ENCODE measurements at regions not wholly inside any gene's neighbourhood (a gene's known extent, or its start where the extent isn't known, plus 50 kb on each side); places are given as distances from the start of the nearest gene placed in this dataset.

DNA sequence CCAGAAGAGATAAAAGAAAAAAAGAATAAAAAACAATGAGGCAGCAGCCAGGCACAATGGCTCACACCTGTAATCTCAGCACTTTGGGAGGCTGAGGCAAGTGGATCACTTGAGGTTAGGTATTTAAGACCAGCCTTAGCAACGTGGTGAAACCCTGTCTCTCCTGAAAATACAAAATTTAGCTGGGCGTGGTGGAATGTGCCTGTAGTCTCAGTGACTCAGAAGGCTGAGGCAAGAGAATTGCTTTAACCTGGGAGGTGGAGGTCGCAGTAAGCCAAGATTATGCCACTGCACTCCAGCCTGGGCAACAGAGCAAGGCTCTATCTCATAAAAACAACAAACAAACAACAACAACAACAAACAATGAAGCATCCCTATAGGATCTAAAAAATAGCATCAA is 121.5 kb downstream of the HMHB1 start:
- Histone ChIP-seq H3K27me3 (ENCODE audit: control insufficient read depth, insufficient read depth, low read length) (peaks cover 4% of the 10 kb centered on the region), H3K36me3 (ENCODE audit: control insufficient read depth, insufficient read depth, low read length) (no peaks in the 10 kb centered on the region), H3K4me1 (ENCODE audit: control insufficient read depth, insufficient read depth, low read length) (no peaks in the 10 kb centered on the region), H3K9me3 (ENCODE audit: control insufficient read depth, insufficient read depth, low read length) (peaks cover 3% of the 10 kb centered on the region), H3K4me3 (ENCODE audit: low read length) (no peak overlapping the region), H3K27ac (ENCODE audit: low read length) (no peak overlapping the region)
- DNase-seq = no peak
- H3K4me3 Mint-ChIP-seq = no peak overlapping the region
- no peaks in the 10 kb centered on the region for H3K4me1 Mint-ChIP-seq
- intact Hi-C loops (cut with micrococcal nuclease) = no loop called here
- no peak for ATAC-seq
- no peak overlapping the region for H3K27ac Mint-ChIP-seq
- H3K27me3 Mint-ChIP-seq (ENCODE audit: low read depth in 2 of 2) = peaks cover 10 to 27% of the 10 kb centered on the region in 2 donors
- H3K9me3 Mint-ChIP-seq = peaks cover 4 to 9% of the 10 kb centered on the region in 2 donors
- TF ChIP-seq, protein P1, sequence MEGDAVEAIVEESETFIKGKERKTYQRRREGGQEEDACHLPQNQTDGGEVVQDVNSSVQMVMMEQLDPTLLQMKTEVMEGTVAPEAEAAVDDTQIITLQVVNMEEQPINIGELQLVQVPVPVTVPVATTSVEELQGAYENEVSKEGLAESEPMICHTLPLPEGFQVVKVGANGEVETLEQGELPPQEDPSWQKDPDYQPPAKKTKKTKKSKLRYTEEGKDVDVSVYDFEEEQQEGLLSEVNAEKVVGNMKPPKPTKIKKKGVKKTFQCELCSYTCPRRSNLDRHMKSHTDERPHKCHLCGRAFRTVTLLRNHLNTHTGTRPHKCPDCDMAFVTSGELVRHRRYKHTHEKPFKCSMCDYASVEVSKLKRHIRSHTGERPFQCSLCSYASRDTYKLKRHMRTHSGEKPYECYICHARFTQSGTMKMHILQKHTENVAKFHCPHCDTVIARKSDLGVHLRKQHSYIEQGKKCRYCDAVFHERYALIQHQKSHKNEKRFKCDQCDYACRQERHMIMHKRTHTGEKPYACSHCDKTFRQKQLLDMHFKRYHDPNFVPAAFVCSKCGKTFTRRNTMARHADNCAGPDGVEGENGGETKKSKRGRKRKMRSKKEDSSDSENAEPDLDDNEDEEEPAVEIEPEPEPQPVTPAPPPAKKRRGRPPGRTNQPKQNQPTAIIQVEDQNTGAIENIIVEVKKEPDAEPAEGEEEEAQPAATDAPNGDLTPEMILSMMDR (IDR thresholded peaks at IDR 0.05) = no peak
- H3K36me3 Mint-ChIP-seq = peaks cover 21% of the 10 kb centered on the region
- 53% methylated on average over 3 of the region's 3 CpGs for WGBS (ENCODE audit: insufficient coverage)

DNA sequence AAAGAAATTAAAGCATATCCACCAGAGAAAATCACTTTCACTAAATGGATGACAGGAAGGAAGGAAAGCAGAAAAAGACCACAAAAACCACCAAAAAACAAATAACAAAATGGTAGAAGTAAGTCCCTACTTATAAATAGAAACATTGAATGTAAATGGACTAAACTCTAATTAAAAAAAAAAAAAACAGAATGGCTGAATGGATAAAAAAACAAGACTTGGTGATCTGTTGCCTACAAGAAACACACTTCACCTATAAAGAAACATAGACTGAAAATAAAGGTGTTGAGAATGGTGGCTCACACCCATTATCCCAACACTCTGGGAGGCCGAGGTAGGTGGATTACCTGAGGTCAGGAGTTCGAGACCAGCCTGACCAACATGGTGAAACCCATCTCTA is 122.9 kb downstream of the HMHB1 start:
- H3K36me3 Mint-ChIP-seq = peaks cover 21% of the 10 kb centered on the region
- ATAC-seq = no peak

DNA sequence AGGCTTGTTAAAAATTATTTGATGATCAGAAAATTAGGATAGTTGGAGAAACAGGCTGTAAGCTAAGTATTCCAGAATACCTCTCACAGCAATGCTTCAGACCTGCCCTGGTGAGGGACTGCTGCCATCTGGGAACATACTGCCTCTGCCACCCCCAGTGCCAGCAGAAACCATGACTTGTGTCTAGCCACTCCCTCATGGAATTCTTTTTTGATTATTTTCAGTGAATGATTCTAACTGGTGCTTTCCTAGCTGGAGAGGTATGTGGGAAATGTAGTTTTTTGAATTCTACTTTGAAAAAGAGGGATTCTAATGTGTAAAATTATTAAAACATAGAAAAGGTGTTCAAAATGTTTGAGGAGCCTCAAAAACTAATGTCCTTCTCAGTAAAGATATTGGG is 126.3 kb downstream of the HMHB1 start:
- H3K4me3 Mint-ChIP-seq = no peak overlapping the region
- ATAC-seq = no peak
- intact Hi-C loops (cut with micrococcal nuclease) = no loop called here
- TF ChIP-seq, protein P1 (IDR thresholded peaks at IDR 0.05) = no peak
- DNase-seq = no peak
- H3K27me3 Mint-ChIP-seq (ENCODE audit: low read depth in 2 of 2) = peaks cover 13 to 17% of the 10 kb centered on the region in 2 donors
- H3K36me3 ChIP-seq (ENCODE audit: control insufficient read depth, insufficient read depth, low read length) = no peaks in the 10 kb centered on the region
- H3K4me1 ChIP-seq (ENCODE audit: control insufficient read depth, insufficient read depth, low read length) = no peaks in the 10 kb centered on the region
- peaks cover 4% of the 10 kb centered on the region for H3K27me3 ChIP-seq (ENCODE audit: control insufficient read depth, insufficient read depth, low read length)
- peaks cover 4 to 13% of the 10 kb centered on the region in 2 donors for H3K9me3 Mint-ChIP-seq
- H3K27ac Mint-ChIP-seq = no peak overlapping the region
- H3K4me3 ChIP-seq (ENCODE audit: low read length) = no peak overlapping the region
- H3K4me1 Mint-ChIP-seq = no peaks in the 10 kb centered on the region
- H3K27ac ChIP-seq (ENCODE audit: low read length) = no peak overlapping the region
- peaks cover 21% of the 10 kb centered on the region for H3K36me3 Mint-ChIP-seq
- H3K9me3 ChIP-seq (ENCODE audit: control insufficient read depth, insufficient read depth, low read length) = peaks cover 3% of the 10 kb centered on the region

More for the DNA sequence above, 122.9 kb downstream of the HMHB1 start:
- no peak for DNase-seq
- H3K4me3 ChIP-seq (ENCODE audit: low read length) = no peak overlapping the region
- H3K27ac ChIP-seq (ENCODE audit: low read length) = no peak overlapping the region
- intact Hi-C loops (cut with micrococcal nuclease) = no loop called here
- peaks cover 4% of the 10 kb centered on the region for H3K27me3 ChIP-seq (ENCODE audit: control insufficient read depth, insufficient read depth, low read length)
- H3K4me1 ChIP-seq (ENCODE audit: control insufficient read depth, insufficient read depth, low read length) = no peaks in the 10 kb centered on the region
- TF ChIP-seq, protein P1 (IDR thresholded peaks at IDR 0.05) = no peak
- Mint-ChIP-seq H3K27me3 (ENCODE audit: low read depth in 2 of 2) (peaks cover 10 to 27% of the 10 kb centered on the region in 2 donors), H3K4me1 (no peaks in the 10 kb centered on the region), H3K27ac (no peak overlapping the region), H3K9me3 (peaks cover 4 to 13% of the 10 kb centered on the region in 2 donors), H3K4me3 (no peak overlapping the region)
- H3K9me3 ChIP-seq (ENCODE audit: control insufficient read depth, insufficient read depth, low read length) = peaks cover 3% of the 10 kb centered on the region
- no peaks in the 10 kb centered on the region for H3K36me3 ChIP-seq (ENCODE audit: control insufficient read depth, insufficient read depth, low read length)
- 67% methylated on average over 2 of the region's 2 CpGs for WGBS (ENCODE audit: insufficient coverage)

DNA sequence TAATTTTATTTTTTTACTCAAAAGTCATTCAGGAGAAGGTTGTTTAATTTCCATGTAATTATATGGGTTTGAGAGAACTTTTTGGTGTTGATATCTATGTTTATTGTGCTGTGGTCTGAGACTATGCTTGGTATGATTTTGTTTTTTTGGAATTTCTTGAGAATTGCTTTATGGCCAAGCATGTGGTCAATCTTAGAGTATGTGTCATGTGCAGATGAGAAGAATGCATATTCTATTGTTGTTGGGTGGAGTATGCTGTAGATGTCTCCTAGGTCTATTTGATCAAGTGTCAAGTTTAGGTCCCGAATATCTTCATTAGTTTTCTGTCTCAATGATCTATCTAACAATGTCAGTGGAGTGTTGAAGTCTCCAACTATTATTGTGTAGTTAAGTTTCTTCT is 134.9 kb downstream of the HMHB1 start:
- peaks cover 3 to 14% of the 10 kb centered on the region in 2 donors for H3K9me3 Mint-ChIP-seq
- no peaks in the 10 kb centered on the region for H3K9me3 ChIP-seq (ENCODE audit: control insufficient read depth, insufficient read depth, low read length)
- no peak overlapping the region for H3K4me3 ChIP-seq (ENCODE audit: low read length)
- H3K27ac Mint-ChIP-seq = no peak overlapping the region
- no peaks in the 10 kb centered on the region for H3K4me1 Mint-ChIP-seq
- H3K27ac ChIP-seq (ENCODE audit: low read length) = no peak overlapping the region
- TF ChIP-seq, protein P1 (IDR thresholded peaks at IDR 0.05) = no peak
- peaks cover 11 to 31% of the 10 kb centered on the region in 2 donors for H3K27me3 Mint-ChIP-seq (ENCODE audit: low read depth in 2 of 2)
- H3K4me3 Mint-ChIP-seq = no peak overlapping the region
- no peak for ATAC-seq
- intact Hi-C loops (cut with micrococcal nuclease) = no loop called here
- peaks cover 18% of the 10 kb centered on the region for H3K36me3 Mint-ChIP-seq
- H3K4me1 ChIP-seq (ENCODE audit: control insufficient read depth, insufficient read depth, low read length) = no peaks in the 10 kb centered on the region
- H3K27me3 ChIP-seq (ENCODE audit: control insufficient read depth, insufficient read depth, low read length) = no peaks in the 10 kb centered on the region
- no peak for DNase-seq
- H3K36me3 ChIP-seq (ENCODE audit: control insufficient read depth, insufficient read depth, low read length) = no peaks in the 10 kb centered on the region
- WGBS (ENCODE audit: insufficient coverage) = no CpG with 5 or more reads among the region's 1 CpG

All from natural killer cell (primary cell).